Loucy (cell line): ENCODE measurements at regions not wholly inside any gene's neighbourhood (a gene's known extent, or its start where the extent isn't known, plus 50 kb on each side); places are given as distances from the start of the nearest gene placed in this dataset.
A peak's percentile ranks its signal among the peaks of the same experiment; 100 is the strongest.

Experiments
- H2AFZ ChIP-seq: fragments of 200-600 bp; sonication (generic); 2 replicates; pipeline ENCODE4 v1.6.0; 2016; ENCODE audit warnings: antibody characterized with exemption, mild to moderate bottlenecking, low read length, moderate library complexity
- H3F3A ChIP-seq: fragments of 200-600 bp; 2 replicates; pipeline ENCODE4 v1.6.0; 2016; ENCODE audit warnings: antibody characterized with exemption, low read depth, mild to moderate bottlenecking
- H3K27me3 ChIP-seq: fragments of 200-600 bp; sonication (generic); 2 replicates; pipeline ENCODE4 v1.6.1; 2014; ENCODE audit warnings: low read length, mild to moderate bottlenecking; ENCODE audit not compliant: insufficient read depth, poor library complexity, severe bottlenecking
- H3K36me3 ChIP-seq: fragments of 200-600 bp; sonication (generic); 2 replicates; pipeline ENCODE4 v1.6.1; 2016; ENCODE audit warnings: low read length; ENCODE audit not compliant: insufficient read depth
- H3K4me1 ChIP-seq: fragments of 200-600 bp; sonication (generic); 2 replicates; pipeline ENCODE4 v1.5.1; 2014; ENCODE audit warnings: low read length, mild to moderate bottlenecking; ENCODE audit not compliant: insufficient read depth, poor library complexity, severe bottlenecking
- H3K4me2 ChIP-seq: fragments of 200-600 bp; sonication (generic); 2 replicates; pipeline ENCODE4 v1.6.0; 2014; ENCODE audit warnings: antibody characterized with exemption, low read length, low read depth, mild to moderate bottlenecking; ENCODE audit not compliant: poor library complexity, severe bottlenecking
- H3K4me3 ChIP-seq: fragments of 200-600 bp; sonication (generic); 2 replicates; pipeline ENCODE4 v1.5.1; 2014; ENCODE audit warnings: low read length, mild to moderate bottlenecking, mixed read lengths; ENCODE audit not compliant: poor library complexity, severe bottlenecking
- H3K79me2 ChIP-seq: fragments of 200-600 bp; sonication (generic); 2 replicates; pipeline ENCODE4 v1.6.1; 2014; ENCODE audit warnings: low read length; ENCODE audit not compliant: insufficient read depth
- H3K9ac ChIP-seq: fragments of 200-600 bp; sonication (generic); 2 replicates; pipeline ENCODE4 v1.6.0; 2014; ENCODE audit warnings: mild to moderate bottlenecking, low read depth, low read length, moderate library complexity; ENCODE audit not compliant: poor library complexity, severe bottlenecking
- H3K9me2 ChIP-seq: fragments of 200-600 bp; sonication (generic); replicated peaks from 2 replicates; pipeline ENCODE4 v1.6.1; 2016; ENCODE audit warnings: low read depth, low read length, mixed read lengths
- H3K9me3 ChIP-seq: fragments of 200-600 bp; sonication (generic); 2 replicates; pipeline ENCODE4 v1.6.1; 2014; ENCODE audit warnings: mild to moderate bottlenecking, antibody characterized with exemption, low read length, low read depth; ENCODE audit not compliant: insufficient read depth
- H4K20me1 ChIP-seq: fragments of 200-600 bp; sonication (generic); 2 replicates; pipeline ENCODE4 v1.6.0; 2014; ENCODE audit warnings: antibody characterized with exemption, low read length, mild to moderate bottlenecking; ENCODE audit not compliant: insufficient read depth, poor library complexity, severe bottlenecking
- CTCF ChIP-seq: fragments of 200-600 bp; sonication (generic); conservative IDR thresholded peaks from 2 replicates; pipeline ENCODE4 v1.5.1; 2014; ENCODE audit warnings: mild to moderate bottlenecking, antibody characterized with exemption, low read length
- EZH2phosphoT487 ChIP-seq: fragments of 200-600 bp; IDR thresholded peaks from 2 replicates; pipeline ENCODE4 v1.6.1; 2018; ENCODE audit warnings: antibody characterized with exemption, mild to moderate bottlenecking, moderate library complexity, borderline replicate concordance

GRCh38 chrX:148372925-148373324 lies 127.5 kb upstream of the AFF2 start:
- no peak overlapping the region for H3K4me3 ChIP-seq
- H3K9ac ChIP-seq: peak overlapping the region; percentile 45
- peaks cover 20% of the 10 kb centered on the region for H3K4me1 ChIP-seq
- no peaks in the 10 kb centered on the region for H3K9me2 ChIP-seq
- H3K36me3 ChIP-seq: no peaks in the 10 kb centered on the region
- no peaks in the 10 kb centered on the region for H3K79me2 ChIP-seq
- H2AFZ ChIP-seq: peak overlapping the region; percentile 25
- H3F3A ChIP-seq: no peaks in the 10 kb centered on the region
- H3K27me3 ChIP-seq: no peaks in the 10 kb centered on the region
- peak overlapping the region; percentile 43 for H3K4me2 ChIP-seq
- no peak for TF ChIP-seq EZH2phosphoT487
- no peak for TF ChIP-seq CTCF
- H4K20me1 ChIP-seq: no peaks in the 10 kb centered on the region
- H3K9me3 ChIP-seq: no peaks in the 10 kb centered on the region

GRCh38 chrX:148376342-148376741 lies 124.1 kb upstream of the AFF2 start:
- H4K20me1 ChIP-seq: no peaks in the 10 kb centered on the region

GRCh38 chrX:148380107-148380506 lies 120.3 kb upstream of the AFF2 start:
- peaks cover 7% of the 10 kb centered on the region for H3F3A ChIP-seq
- H3K4me1 ChIP-seq: peaks cover 33% of the 10 kb centered on the region
- no peaks in the 10 kb centered on the region for H3K79me2 ChIP-seq
- H2AFZ ChIP-seq: peak overlapping the region; percentile 73; the same call in 1 of the 2 replicates
- peak overlapping the region; percentile 81 for H3K9ac ChIP-seq
- peaks cover 4% of the 10 kb centered on the region; the same call in 1 of the 2 replicates for H3K9me3 ChIP-seq
- H3K27me3 ChIP-seq: no peaks in the 10 kb centered on the region
- H3K36me3 ChIP-seq: no peaks in the 10 kb centered on the region
- no peaks in the 10 kb centered on the region for H3K9me2 ChIP-seq
- peak overlapping the region; percentile 66 for H3K4me3 ChIP-seq
- H3K4me2 ChIP-seq: peak overlapping the region; percentile 85
- no peak for TF ChIP-seq EZH2phosphoT487
- TF ChIP-seq CTCF: 0 out of 2 replicates have a peak, but pooled peaks have one; percentile 18
- no peaks in the 10 kb centered on the region for H4K20me1 ChIP-seq

More at GRCh38 chrX:148376342-148376741, 124.1 kb upstream of the AFF2 start:
- Histone ChIP-seq H2AFZ (no peak overlapping the region), H3K4me2 (no peak overlapping the region), H3K27me3 (no peaks in the 10 kb centered on the region), H3K9me2 (no peaks in the 10 kb centered on the region), H3K4me1 (peaks cover 33% of the 10 kb centered on the region), H3F3A (peaks cover 5% of the 10 kb centered on the region), H3K36me3 (no peaks in the 10 kb centered on the region), H3K79me2 (no peaks in the 10 kb centered on the region), H3K9ac (no peak overlapping the region), H3K9me3 (peaks cover 4% of the 10 kb centered on the region; the same call in 1 of the 2 replicates), H3K4me3 (no peak overlapping the region)
- TF ChIP-seq CTCF (no peak), EZH2phosphoT487 (no peak)
